ENCODE measurements at regions not wholly inside any gene's neighbourhood (a gene's known extent, or its start where the extent isn't known, plus 50 kb on each side); places are given as distances from the start of the nearest gene placed in this dataset.
A peak's percentile ranks its signal among the peaks of the same experiment; 100 is the strongest.

GRCh38 chr10:114726820-114727271 lies 68.8 kb upstream of the ABLIM1 start (continued):
- no peak for TF ChIP-seq ZNF449 (tag by site-specific recombination; IDR thresholded peaks at IDR 0.05)
- no peak for TF ChIP-seq ZNF664 (tag by site-specific recombination; IDR thresholded peaks at IDR 0.05)
- TF ChIP-seq ZNF501 (tag by site-specific recombination; IDR thresholded peaks at IDR 0.05): no peak
- TF ChIP-seq ZNF140 (tag by site-specific recombination; IDR thresholded peaks at IDR 0.05): no peak
- no peak for TF ChIP-seq ZNF660 (tag by site-specific recombination; IDR thresholded peaks at IDR 0.05)
- TF ChIP-seq ZBTB48 (tag by site-specific recombination; IDR thresholded peaks at IDR 0.05): no peak
- no peak for TF ChIP-seq ZNF670 (tag by site-specific recombination; IDR thresholded peaks at IDR 0.05; ENCODE audit: low read depth)
- TF ChIP-seq ZBTB17 (tag by site-specific recombination; IDR thresholded peaks at IDR 0.05): 0 out of 2 replicates have a peak, but pooled peaks have one; percentile 52
- TF ChIP-seq ZNF148 (tag by site-specific recombination; IDR thresholded peaks at IDR 0.05; ENCODE audit: borderline replicate concordance): no peak
- no peak for TF ChIP-seq REST (tag by site-specific recombination; IDR thresholded peaks at IDR 0.05)
- no peak for TF ChIP-seq ZNF544 (tag by site-specific recombination; IDR thresholded peaks at IDR 0.05)
- no peak for TF ChIP-seq PBX3 (CRISPR knock-in tag; IDR thresholded peaks at IDR 0.05)
- no peak for TF ChIP-seq ZNF558 (tag by site-specific recombination; IDR thresholded peaks at IDR 0.05)
- TF ChIP-seq ZFP3 (tag by site-specific recombination; IDR thresholded peaks at IDR 0.05; ENCODE audit: low read depth): no peak
- no peak for TF ChIP-seq ELK4 (IDR thresholded peaks at IDR 0.05; ENCODE audit: borderline replicate concordance, low read depth, low read length)
- no peak for TF ChIP-seq TRIM28 (IDR thresholded peaks at IDR 0.05; ENCODE audit: borderline replicate concordance, low read length)
- no peak for TF ChIP-seq ZNF132 (tag by site-specific recombination; IDR thresholded peaks at IDR 0.05; ENCODE audit: borderline replicate concordance)
- no peak for TF ChIP-seq ZSCAN4 (tag by site-specific recombination; IDR thresholded peaks at IDR 0.05)
- TF ChIP-seq ZNF157 (tag by site-specific recombination; IDR thresholded peaks at IDR 0.05): no peak
- TF ChIP-seq GLI4 (tag by site-specific recombination; IDR thresholded peaks at IDR 0.05): no peak
- peak; percentile 68; the same call in 1 of the 2 replicates for TF ChIP-seq BCL11A (tag by site-specific recombination; IDR thresholded peaks at IDR 0.05; ENCODE audit: low read depth)
- peak; percentile 27 for TF ChIP-seq ZNF529 (tag by site-specific recombination; IDR thresholded peaks at IDR 0.05; ENCODE audit: insufficient replicate concordance)
- no peak for TF ChIP-seq ZNF114 (tag by site-specific recombination; IDR thresholded peaks at IDR 0.05)
- TF ChIP-seq OSR2 (tag by site-specific recombination; IDR thresholded peaks at IDR 0.05): peak; percentile 88
- no peak for TF ChIP-seq ZIC2 (tag by site-specific recombination; IDR thresholded peaks at IDR 0.05)
- peak; percentile 63; the same call in 1 of the 2 replicates for TF ChIP-seq ZNF600 (tag by site-specific recombination; IDR thresholded peaks at IDR 0.05)
- no peak for TF ChIP-seq ZNF280D (tag by site-specific recombination; IDR thresholded peaks at IDR 0.05)
